Neural cell (in vitro differentiated cells): ENCODE measurements at regions not wholly inside any gene's neighbourhood (a gene's known extent, or its start where the extent isn't known, plus 50 kb on each side); places are given as distances from the start of the nearest gene placed in this dataset.

Experiments used
- H2AFZ ChIP-seq: fragments of 200-600, 300-800 bp; sonication (generic), shearing (Covaris generic); 2 replicates; pipeline ENCODE4 v1.6.0; 2014; ENCODE audit warnings: low read depth, mild to moderate bottlenecking, antibody characterized with exemption, low read length, moderate library complexity
- H3F3A ChIP-seq: fragments of 200-600 bp; shearing (Covaris generic); 2 replicates; pipeline ENCODE4 v1.6.1; 2016; ENCODE audit warnings: mild to moderate bottlenecking, moderate library complexity, mixed read lengths, antibody characterized with exemption, low read length; ENCODE audit not compliant: insufficient read depth, poor library complexity, severe bottlenecking
- H3K27ac ChIP-seq: fragments of 200-600, 300-800 bp; sonication (generic), shearing (Covaris generic); 2 replicates; pipeline ENCODE4 v1.5.1; 2014; ENCODE audit warnings: mild to moderate bottlenecking, low read length, moderate library complexity
- H3K27me3 ChIP-seq: fragments of 300-800, 200-600 bp; sonication (generic), shearing (Covaris generic); 2 replicates; pipeline ENCODE4 v1.6.0; 2014; ENCODE audit warnings: mild to moderate bottlenecking, low read depth, low read length, moderate library complexity; ENCODE audit not compliant: insufficient read depth
- H3K36me3 ChIP-seq: fragments of 300-800, 200-600 bp; sonication (generic), shearing (Covaris generic); 2 replicates; pipeline ENCODE4 v1.5.1; 2014; ENCODE audit warnings: mild to moderate bottlenecking, antibody characterized with exemption, low read length, moderate library complexity; ENCODE audit not compliant: insufficient read depth
- H3K4me2 ChIP-seq: fragments of 300-800, 200-600 bp; sonication (generic), shearing (Covaris generic); 2 replicates; pipeline ENCODE4 v1.6.0; 2014; ENCODE audit warnings: mild to moderate bottlenecking, low read length
- H3K4me3 ChIP-seq: fragments of 300-800, 200-600 bp; sonication (generic), shearing (Covaris generic); 2 replicates; pipeline ENCODE4 v1.5.1; 2014; ENCODE audit warnings: mild to moderate bottlenecking, low read length, moderate library complexity
- H3K79me2 ChIP-seq: fragments of 200-600 bp; shearing (Covaris generic); replicated peaks from 2 replicates; pipeline ENCODE4 v1.6.0; 2014; ENCODE audit warnings: mild to moderate bottlenecking, low read length, moderate library complexity; ENCODE audit not compliant: insufficient read depth
- H3K9ac ChIP-seq: fragments of 300-800, 200-600 bp; sonication (generic), shearing (Covaris generic); 2 replicates; pipeline ENCODE4 v1.6.1; 2016; ENCODE audit warnings: mild to moderate bottlenecking, low read length, mixed read lengths
- H3K9me2 ChIP-seq: fragments of 200-600 bp; shearing (Covaris generic); 2 replicates; pipeline ENCODE4 v1.6.1; 2016; ENCODE audit warnings: mild to moderate bottlenecking, low read length, mixed read lengths; ENCODE audit not compliant: insufficient read depth
- H3K9me3 ChIP-seq: fragments of 200-600, 300-800 bp; sonication (generic), shearing (Covaris generic); 2 replicates; pipeline ENCODE4 v1.6.1; 2016; ENCODE audit warnings: mild to moderate bottlenecking, mixed run types, low read length, moderate library complexity, mixed read lengths
- H4K20me1 ChIP-seq: fragments of 200-600 bp; shearing (Covaris generic); 2 replicates; pipeline ENCODE4 v1.6.1; 2016; ENCODE audit warnings: mild to moderate bottlenecking, mixed run types; ENCODE audit not compliant: insufficient read depth
- EP300 ChIP-seq: fragments of 450-650 bp; conservative IDR thresholded peaks from 2 replicates; pipeline ENCODE4 v1.6.1; 2014; ENCODE audit warnings: antibody characterized with exemption, mild to moderate bottlenecking, moderate library complexity; ENCODE audit not compliant: poor library complexity, severe bottlenecking
- EZH2 ChIP-seq: fragments of 200-600, 300-800 bp; shearing (Covaris generic), sonication (generic); IDR thresholded peaks from 2 replicates; pipeline ENCODE4 v1.6.1; 2014; ENCODE audit warnings: antibody characterized with exemption, low read length, borderline replicate concordance, mild to moderate bottlenecking; ENCODE audit not compliant: insufficient read depth, poor library complexity, severe bottlenecking
- MXI1 ChIP-seq: fragments of 450-650 bp; conservative IDR thresholded peaks from 2 replicates; pipeline ENCODE4 v1.6.1; 2014; ENCODE audit warnings: antibody characterized with exemption, mild to moderate bottlenecking; ENCODE audit not compliant: poor library complexity, severe bottlenecking
- POLR2AphosphoS5 ChIP-seq: IDR thresholded peaks from 2 replicates; pipeline ENCODE4 v1.6.1; 2012
- RAD21 ChIP-seq: fragments of 450-650 bp; conservative IDR thresholded peaks from 2 replicates; pipeline ENCODE4 v1.6.1; 2014; ENCODE audit warnings: antibody characterized with exemption, mild to moderate bottlenecking, moderate library complexity
- SMC3 ChIP-seq: fragments of 450-650 bp; conservative IDR thresholded peaks from 2 replicates; pipeline ENCODE4 v1.6.1; 2014; ENCODE audit warnings: antibody characterized with exemption, mild to moderate bottlenecking, moderate library complexity; ENCODE audit not compliant: poor library complexity
- TAF1 ChIP-seq: IDR thresholded peaks from 2 replicates; pipeline ENCODE4 v1.6.1; 2012; ENCODE audit warnings: low read depth
- TF ChIP-seq, protein P1 (sequence below): fragments of 450-650 bp; IDR thresholded peaks from 2 replicates; pipeline ENCODE4 v1.5.1; 2014; ENCODE audit warnings: antibody characterized with exemption, mild to moderate bottlenecking, moderate library complexity; ENCODE audit not compliant: poor library complexity, severe bottlenecking
- TF ChIP-seq, protein P2 (sequence below): IDR thresholded peaks from 2 replicates; pipeline ENCODE4 v1.6.1; 2012; ENCODE audit warnings: borderline replicate concordance

DNA sequence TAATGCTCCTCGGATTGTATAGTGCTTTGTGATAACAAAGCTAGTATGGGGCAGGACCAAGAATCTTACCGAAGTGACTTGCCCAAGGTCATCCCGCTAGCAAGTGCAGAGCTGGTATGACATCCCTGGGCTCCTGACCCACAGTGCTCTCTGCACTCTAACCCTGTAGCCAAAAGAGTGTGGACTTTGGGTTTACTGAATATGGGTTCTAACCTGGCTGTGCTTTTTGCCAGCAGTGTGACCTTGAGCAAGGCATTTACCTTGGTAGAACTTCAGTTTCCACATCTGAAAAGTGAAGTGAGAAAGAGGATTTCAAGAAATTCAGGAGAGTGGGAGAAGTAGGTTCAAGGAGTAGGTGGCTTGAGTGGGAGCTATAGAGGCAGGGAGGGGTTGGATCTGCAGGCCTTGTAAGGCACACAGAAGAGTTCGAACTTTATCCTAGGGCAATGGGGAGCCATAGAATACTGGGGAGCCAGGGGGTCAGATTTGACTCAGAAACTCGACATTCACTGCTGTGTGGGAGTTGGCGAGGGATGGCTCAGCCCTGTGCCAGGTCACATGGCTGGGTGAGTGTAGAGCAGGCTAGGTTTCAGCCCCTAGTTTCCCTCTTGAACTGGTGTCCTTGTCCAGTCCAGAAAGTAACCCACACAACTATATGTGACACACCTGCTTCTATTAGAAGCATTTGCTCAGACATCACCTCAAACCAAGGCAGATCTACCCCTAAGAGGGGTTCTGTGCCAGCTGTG is 91.9 kb downstream of the RPLP1 start:
- Histone ChIP-seq H3K27ac (no peak overlapping the region), H3K9me3 (no peaks in the 10 kb centered on the region), H3K4me2 (no peak overlapping the region), H3F3A (no peaks in the 10 kb centered on the region), H2AFZ (no peak overlapping the region), H3K9me2 (no peaks in the 10 kb centered on the region), H3K36me3 (no peaks in the 10 kb centered on the region), H3K4me3 (no peak overlapping the region), H3K79me2 (no peaks in the 10 kb centered on the region), H3K9ac (no peak overlapping the region), H4K20me1 (no peaks in the 10 kb centered on the region), H3K27me3 (no peaks in the 10 kb centered on the region)
- TF ChIP-seq EP300 = no peak
- TF ChIP-seq, protein P1, sequence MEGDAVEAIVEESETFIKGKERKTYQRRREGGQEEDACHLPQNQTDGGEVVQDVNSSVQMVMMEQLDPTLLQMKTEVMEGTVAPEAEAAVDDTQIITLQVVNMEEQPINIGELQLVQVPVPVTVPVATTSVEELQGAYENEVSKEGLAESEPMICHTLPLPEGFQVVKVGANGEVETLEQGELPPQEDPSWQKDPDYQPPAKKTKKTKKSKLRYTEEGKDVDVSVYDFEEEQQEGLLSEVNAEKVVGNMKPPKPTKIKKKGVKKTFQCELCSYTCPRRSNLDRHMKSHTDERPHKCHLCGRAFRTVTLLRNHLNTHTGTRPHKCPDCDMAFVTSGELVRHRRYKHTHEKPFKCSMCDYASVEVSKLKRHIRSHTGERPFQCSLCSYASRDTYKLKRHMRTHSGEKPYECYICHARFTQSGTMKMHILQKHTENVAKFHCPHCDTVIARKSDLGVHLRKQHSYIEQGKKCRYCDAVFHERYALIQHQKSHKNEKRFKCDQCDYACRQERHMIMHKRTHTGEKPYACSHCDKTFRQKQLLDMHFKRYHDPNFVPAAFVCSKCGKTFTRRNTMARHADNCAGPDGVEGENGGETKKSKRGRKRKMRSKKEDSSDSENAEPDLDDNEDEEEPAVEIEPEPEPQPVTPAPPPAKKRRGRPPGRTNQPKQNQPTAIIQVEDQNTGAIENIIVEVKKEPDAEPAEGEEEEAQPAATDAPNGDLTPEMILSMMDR = no peak
- TF ChIP-seq POLR2AphosphoS5 = no peak
- TF ChIP-seq SMC3 = no peak
- TF ChIP-seq EZH2 = no peak
- no peak for TF ChIP-seq RAD21
- no peak for TF ChIP-seq MXI1
- TF ChIP-seq TAF1 = no peak
- TF ChIP-seq, protein P2, sequence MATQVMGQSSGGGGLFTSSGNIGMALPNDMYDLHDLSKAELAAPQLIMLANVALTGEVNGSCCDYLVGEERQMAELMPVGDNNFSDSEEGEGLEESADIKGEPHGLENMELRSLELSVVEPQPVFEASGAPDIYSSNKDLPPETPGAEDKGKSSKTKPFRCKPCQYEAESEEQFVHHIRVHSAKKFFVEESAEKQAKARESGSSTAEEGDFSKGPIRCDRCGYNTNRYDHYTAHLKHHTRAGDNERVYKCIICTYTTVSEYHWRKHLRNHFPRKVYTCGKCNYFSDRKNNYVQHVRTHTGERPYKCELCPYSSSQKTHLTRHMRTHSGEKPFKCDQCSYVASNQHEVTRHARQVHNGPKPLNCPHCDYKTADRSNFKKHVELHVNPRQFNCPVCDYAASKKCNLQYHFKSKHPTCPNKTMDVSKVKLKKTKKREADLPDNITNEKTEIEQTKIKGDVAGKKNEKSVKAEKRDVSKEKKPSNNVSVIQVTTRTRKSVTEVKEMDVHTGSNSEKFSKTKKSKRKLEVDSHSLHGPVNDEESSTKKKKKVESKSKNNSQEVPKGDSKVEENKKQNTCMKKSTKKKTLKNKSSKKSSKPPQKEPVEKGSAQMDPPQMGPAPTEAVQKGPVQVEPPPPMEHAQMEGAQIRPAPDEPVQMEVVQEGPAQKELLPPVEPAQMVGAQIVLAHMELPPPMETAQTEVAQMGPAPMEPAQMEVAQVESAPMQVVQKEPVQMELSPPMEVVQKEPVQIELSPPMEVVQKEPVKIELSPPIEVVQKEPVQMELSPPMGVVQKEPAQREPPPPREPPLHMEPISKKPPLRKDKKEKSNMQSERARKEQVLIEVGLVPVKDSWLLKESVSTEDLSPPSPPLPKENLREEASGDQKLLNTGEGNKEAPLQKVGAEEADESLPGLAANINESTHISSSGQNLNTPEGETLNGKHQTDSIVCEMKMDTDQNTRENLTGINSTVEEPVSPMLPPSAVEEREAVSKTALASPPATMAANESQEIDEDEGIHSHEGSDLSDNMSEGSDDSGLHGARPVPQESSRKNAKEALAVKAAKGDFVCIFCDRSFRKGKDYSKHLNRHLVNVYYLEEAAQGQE = no peak

DNA sequence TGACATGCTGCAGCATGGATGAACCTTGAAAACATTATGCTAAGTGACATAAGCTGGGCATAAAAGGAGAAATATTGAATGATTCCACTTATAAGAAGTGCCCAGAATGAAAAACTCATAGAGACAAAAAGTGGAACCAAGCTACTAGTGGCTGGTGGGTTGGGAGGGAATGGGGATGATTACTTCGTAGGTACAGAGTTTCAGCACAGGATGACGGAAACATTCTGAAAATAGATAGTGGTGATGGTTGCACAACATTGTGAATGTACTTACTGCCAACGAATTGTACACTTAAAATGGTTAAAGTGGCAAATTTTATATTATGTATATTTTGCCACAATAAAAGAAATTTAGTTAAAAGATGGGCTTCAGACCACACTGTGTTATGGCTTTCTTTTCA is 93.6 kb downstream of the RPLP1 start:
- no peak for TF ChIP-seq EZH2
- no peak for TF ChIP-seq SMC3
- TF ChIP-seq, protein P2 = no peak
- TF ChIP-seq EP300 = no peak
- TF ChIP-seq TAF1 = no peak
- TF ChIP-seq, protein P1 = no peak
- no peak for TF ChIP-seq MXI1
- no peak for TF ChIP-seq POLR2AphosphoS5
- no peak for TF ChIP-seq RAD21
- Histone ChIP-seq H3K4me2 (no peak overlapping the region), H3K9ac (no peak overlapping the region), H3K9me3 (no peaks in the 10 kb centered on the region), H3K4me3 (no peak overlapping the region), H4K20me1 (no peaks in the 10 kb centered on the region), H3K9me2 (no peaks in the 10 kb centered on the region), H2AFZ (no peak overlapping the region), H3K79me2 (no peaks in the 10 kb centered on the region), H3K27ac (no peak overlapping the region), H3K27me3 (no peaks in the 10 kb centered on the region), H3K36me3 (no peaks in the 10 kb centered on the region), H3F3A (no peaks in the 10 kb centered on the region)
